ENCODE measurements at regions not wholly inside any gene's neighbourhood (a gene's known extent, or its start where the extent isn't known, plus 50 kb on each side); places are given as distances from the start of the nearest gene placed in this dataset.

GRCh38 chr11:23836981-23837380 lies 659.9 kb upstream of the LUZP2 start:
- H3K27me3 Mint-ChIP-seq, result no peaks in the 10 kb centered on the region
- H3K9me3 Mint-ChIP-seq, result no peaks in the 10 kb centered on the region
- H3K4me1 Mint-ChIP-seq, result no peaks in the 10 kb centered on the region
- intact Hi-C loops (cut with micrococcal nuclease), result no loop called here
- ATAC-seq (ENCODE audit: low read depth) (no peak), DNase-seq (no peak)
- POLR2A ChIA-PET, result no interaction called here
- no peaks in the 10 kb centered on the region for H3K36me3 Mint-ChIP-seq (ENCODE audit: low read depth)
- H3K27ac Mint-ChIP-seq, result no peak overlapping the region
- no peak overlapping the region for H3K4me3 Mint-ChIP-seq
- TF ChIP-seq CTCF (IDR thresholded peaks at IDR 0.05), result no peak
- CTCF ChIA-PET, result no interaction called here

- peaks cover 3% of the 10 kb centered on the region for H3K9me3 Mint-ChIP-seq
- no peak for TF ChIP-seq CTCF (IDR thresholded peaks at IDR 0.05)
- H3K36me3 Mint-ChIP-seq (ENCODE audit: low read depth), result no peaks in the 10 kb centered on the region
- H3K27me3 Mint-ChIP-seq, result no peaks in the 10 kb centered on the region
- ATAC-seq (ENCODE audit: low read depth) (no peak), DNase-seq (no peak)
- intact Hi-C loops (cut with micrococcal nuclease), result no loop called here
- H3K4me1 Mint-ChIP-seq, result no peaks in the 10 kb centered on the region
- POLR2A ChIA-PET, result no interaction called here
- CTCF ChIA-PET, result no interaction called here
- no peak overlapping the region for H3K4me3 Mint-ChIP-seq
- no peak overlapping the region for H3K27ac Mint-ChIP-seq
Observed at GRCh38 chr11:23840872-23841271, 656.0 kb upstream of the LUZP2 start.

- POLR2A ChIA-PET, result no interaction called here
- no peaks in the 10 kb centered on the region for H3K36me3 Mint-ChIP-seq (ENCODE audit: low read depth)
- no peaks in the 10 kb centered on the region for H3K27me3 Mint-ChIP-seq
- ATAC-seq (ENCODE audit: low read depth), result no peak
- CTCF ChIA-PET, result no interaction called here
- intact Hi-C loops (cut with micrococcal nuclease), result no loop called here
- no peak overlapping the region for H3K27ac Mint-ChIP-seq
- no peak for DNase-seq
- H3K4me3 Mint-ChIP-seq, result no peak overlapping the region
- no peak for TF ChIP-seq CTCF (IDR thresholded peaks at IDR 0.05)
- peaks cover 6% of the 10 kb centered on the region for H3K9me3 Mint-ChIP-seq
- no peaks in the 10 kb centered on the region for H3K4me1 Mint-ChIP-seq
Observed at GRCh38 chr11:23846902-23847422, 649.9 kb upstream of the LUZP2 start.

GRCh38 chr11:23851216-23851615 lies 645.6 kb upstream of the LUZP2 start:
- DNase-seq (no peak), ATAC-seq (ENCODE audit: low read depth) (no peak)
- ChIA-PET POLR2A (no interaction called here), CTCF (no interaction called here)
- Mint-ChIP-seq H3K9me3 (peaks cover 3% of the 10 kb centered on the region), H3K4me1 (no peaks in the 10 kb centered on the region), H3K27ac (no peak overlapping the region), H3K36me3 (ENCODE audit: low read depth) (no peaks in the 10 kb centered on the region), H3K4me3 (no peak overlapping the region), H3K27me3 (no peaks in the 10 kb centered on the region)
- intact Hi-C loops (cut with micrococcal nuclease), result no loop called here
- no peak for TF ChIP-seq CTCF (IDR thresholded peaks at IDR 0.05)

GRCh38 chr11:23856654-23857053 lies 640.2 kb upstream of the LUZP2 start:
- CTCF ChIA-PET, result no interaction called here
- TF ChIP-seq CTCF (IDR thresholded peaks at IDR 0.05), result no peak
- intact Hi-C loops (cut with micrococcal nuclease), result no loop called here
- H3K36me3 Mint-ChIP-seq (ENCODE audit: low read depth), result no peaks in the 10 kb centered on the region
- H3K27ac Mint-ChIP-seq, result no peak overlapping the region
- H3K9me3 Mint-ChIP-seq, result no peaks in the 10 kb centered on the region
- POLR2A ChIA-PET, result no interaction called here
- no peaks in the 10 kb centered on the region for H3K4me1 Mint-ChIP-seq
- DNase-seq (no peak), ATAC-seq (ENCODE audit: low read depth) (no peak)
- no peaks in the 10 kb centered on the region for H3K27me3 Mint-ChIP-seq
- no peak overlapping the region for H3K4me3 Mint-ChIP-seq
